VCaP (cell line): ENCODE measurements at regions not wholly inside any gene's neighbourhood (a gene's known extent, or its start where the extent isn't known, plus 50 kb on each side); places are given as distances from the start of the nearest gene placed in this dataset.
A peak's percentile ranks its signal among the peaks of the same experiment; 100 is the strongest.

ENCODE experiments used
- H3K27ac ChIP-seq: fragments of 450-650 bp; 2 replicates; pipeline ENCODE4 v1.5.1; 2017
- CTCF ChIP-seq: fragments of 450-650 bp; conservative IDR thresholded peaks from 2 replicates; pipeline ENCODE4 v1.5.1; 2017; ENCODE audit warnings: mild to moderate bottlenecking, moderate library complexity

- H3K27ac ChIP-seq = no peak overlapping the region
- no peak for TF ChIP-seq CTCF
Observed at GRCh38 chr20:19110881-19111460, 101.5 kb upstream of the SLC24A3 start.

GRCh38 chr20:19112828-19113227, 99.6 kb upstream of the SLC24A3 start:
- H3K27ac ChIP-seq = no peak overlapping the region
- TF ChIP-seq CTCF = no peak

GRCh38 chr20:19113343-19113930, 99.0 kb upstream of the SLC24A3 start:
- H3K27ac ChIP-seq = no peak overlapping the region
- TF ChIP-seq CTCF = no peak

GRCh38 chr20:19114410-19114809, 98.0 kb upstream of the SLC24A3 start:
- TF ChIP-seq CTCF = no peak
- peak overlapping the region; percentile 37 for H3K27ac ChIP-seq

- peak overlapping the region; percentile 37; the same call in 1 of the 2 replicates for H3K27ac ChIP-seq
- no peak for TF ChIP-seq CTCF
Observed at GRCh38 chr20:19115581-19115980, 96.9 kb upstream of the SLC24A3 start.

GRCh38 chr20:19120011-19120410, 92.4 kb upstream of the SLC24A3 start:
- no peak overlapping the region for H3K27ac ChIP-seq
- no peak for TF ChIP-seq CTCF

GRCh38 chr20:19120569-19120968, 91.9 kb upstream of the SLC24A3 start:
- H3K27ac ChIP-seq = no peak overlapping the region; the same call in 1 of the 2 replicates
- TF ChIP-seq CTCF = no peak
